GM12878 (cell line): ENCODE measurements at regions not wholly inside any gene's neighbourhood (a gene's known extent, or its start where the extent isn't known, plus 50 kb on each side); places are given as distances from the start of the nearest gene placed in this dataset.

ENCODE experiments used
- BRCA1 ChIP-seq: IDR thresholded peaks from 2 replicates; pipeline ENCODE4 v1.6.1; 2011; ENCODE audit warnings: low read depth, low read length, improper control_type of control experiment
- CHD2 ChIP-seq: IDR thresholded peaks from 2 replicates; pipeline ENCODE4 v1.6.1; 2011; ENCODE audit warnings: low read depth, low read length, improper control_type of control experiment, borderline replicate concordance
- CTCF ChIP-seq, 3 experiments: IDR thresholded peaks in 2 of 3; conservative IDR thresholded peaks in 1 of 3; 2 replicates each; pipeline ENCODE4 v1.5.1; 2011; ENCODE audit warnings: low read depth in 3 of 3, low read length in 3 of 3, mild to moderate bottlenecking in 3 of 3, control low read depth in 2 of 3, moderate library complexity in 2 of 3, inconsistent platforms in 1 of 3, mixed read lengths in 1 of 3; ENCODE audit not compliant: control insufficient read depth in 2 of 3, insufficient read depth in 1 of 3; ENCODE audit errors: extremely low read depth in 1 of 3
- EP300 ChIP-seq, 2 experiments: fragments of 150-350 bp in 1 of 2; IDR thresholded peaks; 2 replicates each; pipeline ENCODE4 v1.6.1; 2011 to 2012; ENCODE audit warnings: low read depth in 2 of 2, low read length in 2 of 2, borderline replicate concordance in 1 of 2, improper control_type of control experiment in 1 of 2, inconsistent platforms in 1 of 2; ENCODE audit not compliant: control insufficient read depth in 1 of 2
- FOS ChIP-seq: IDR thresholded peaks from 3 replicates; pipeline ENCODE4 v1.6.1; 2011; ENCODE audit warnings: borderline replicate concordance; ENCODE audit not compliant: insufficient read length; ENCODE audit errors: extremely low read depth
- FOXM1 ChIP-seq: IDR thresholded peaks from 2 replicates; pipeline ENCODE4 v1.6.1; 2012; ENCODE audit warnings: low read depth, mild to moderate bottlenecking, inconsistent platforms, low read length, moderate library complexity
- HDAC2 ChIP-seq: fragments of 200-600 bp; sonication (generic); IDR thresholded peaks from 2 replicates; pipeline ENCODE4 v1.6.1; 2017
- JUND ChIP-seq: IDR thresholded peaks from 2 replicates; pipeline ENCODE4 v1.6.1; 2012; ENCODE audit warnings: low read depth, mild to moderate bottlenecking, low read length, improper control_type of control experiment, moderate library complexity
- NRF1 ChIP-seq: conservative IDR thresholded peaks from 2 replicates; pipeline ENCODE4 v1.6.1; 2011; ENCODE audit warnings: mild to moderate bottlenecking, low read depth, low read length, improper control_type of control experiment
- POLR2A ChIP-seq: IDR thresholded peaks from 2 replicates; pipeline ENCODE4 v1.6.1; 2011; ENCODE audit warnings: low read depth, mild to moderate bottlenecking, low read length
- POLR2AphosphoS5 ChIP-seq: IDR thresholded peaks from 2 replicates; pipeline ENCODE4 v1.6.1; 2011; ENCODE audit warnings: mild to moderate bottlenecking, low read length, inconsistent platforms
- RAD21 ChIP-seq: IDR thresholded peaks from 2 replicates; pipeline ENCODE4 v1.6.1; 2011; ENCODE audit warnings: mild to moderate bottlenecking, low read depth, low read length, moderate library complexity; ENCODE audit not compliant: insufficient read depth
- RUNX3 ChIP-seq: IDR thresholded peaks from 2 replicates; pipeline ENCODE4 v1.6.1; 2012; ENCODE audit warnings: low read length, inconsistent platforms
- YY1 ChIP-seq: IDR thresholded peaks from 2 replicates; pipeline ENCODE4 v1.6.1; 2011; ENCODE audit warnings: low read depth, mild to moderate bottlenecking, low read length

- TF ChIP-seq RUNX3 (no peak), FOS (no peak), YY1 (no peak), FOXM1 (no peak), POLR2A (no peak), CTCF (IDR thresholded peaks at IDR 0.05 in 2 of 3, conservative IDR thresholded peaks at IDR 0.05 in 1 of 3; ENCODE audit: control insufficient read depth in 2 of 3, extremely low read depth in 1 of 3, insufficient read depth in 1 of 3, low read depth in 3 of 3, low read length in 3 of 3) (no peak), JUND (no peak), BRCA1 (no peak), CHD2 (no peak), RAD21 (no peak), HDAC2 (no peak), NRF1 (no peak), EP300 (IDR thresholded peaks at IDR 0.05; ENCODE audit: borderline replicate concordance in 1 of 2, control insufficient read depth in 1 of 2, low read depth in 2 of 2, low read length in 2 of 2) (no peak), POLR2AphosphoS5 (no peak)
These were observed 102.3 kb downstream of the OSR1 start for GRCh38 chr2:19256121-19256601.
